ENCODE measurements at regions not wholly inside any gene's neighbourhood (a gene's known extent, or its start where the extent isn't known, plus 50 kb on each side); places are given as distances from the start of the nearest gene placed in this dataset.

DNA sequence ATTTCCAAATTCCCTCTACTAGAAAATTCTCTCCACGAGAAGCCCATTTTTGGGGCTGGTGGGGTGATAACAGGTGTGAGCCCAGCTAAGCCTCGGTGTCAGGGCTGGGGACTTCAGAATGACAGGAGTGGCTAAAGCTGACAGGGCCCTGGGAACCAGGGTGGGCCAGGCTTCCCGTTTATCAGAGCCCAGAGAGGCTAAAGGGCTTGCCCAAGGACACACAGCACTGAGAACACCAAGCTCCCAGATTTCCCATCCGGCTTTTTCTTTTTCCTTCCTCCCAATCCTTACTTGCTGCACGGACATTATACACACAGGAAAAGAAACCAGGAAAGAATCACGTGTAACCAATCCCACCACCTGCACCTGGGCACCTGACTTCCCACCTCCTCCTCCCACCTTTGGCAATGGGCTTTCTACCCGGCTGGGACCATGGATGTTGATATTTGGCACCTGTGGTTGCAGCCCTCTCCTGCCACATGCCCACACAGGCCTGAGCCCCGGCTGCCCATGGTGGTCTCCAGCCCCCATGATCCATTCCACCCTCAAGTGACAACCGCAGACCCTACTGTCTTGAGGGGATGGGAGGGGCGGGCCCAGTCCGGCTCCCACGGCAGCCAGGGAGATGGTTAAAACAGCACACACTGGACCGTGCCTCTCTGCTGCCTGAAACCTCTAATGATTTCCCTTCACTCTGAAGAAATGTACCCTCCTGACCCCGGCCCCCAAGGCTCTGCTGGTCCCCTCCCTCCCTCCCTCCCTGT lies 78.9 kb downstream of the ENGASE start:
- Histone ChIP-seq H3K27me3 (peaks cover 90% of the 10 kb centered on the region), H3K4me1 (no peaks in the 10 kb centered on the region)

DNA sequence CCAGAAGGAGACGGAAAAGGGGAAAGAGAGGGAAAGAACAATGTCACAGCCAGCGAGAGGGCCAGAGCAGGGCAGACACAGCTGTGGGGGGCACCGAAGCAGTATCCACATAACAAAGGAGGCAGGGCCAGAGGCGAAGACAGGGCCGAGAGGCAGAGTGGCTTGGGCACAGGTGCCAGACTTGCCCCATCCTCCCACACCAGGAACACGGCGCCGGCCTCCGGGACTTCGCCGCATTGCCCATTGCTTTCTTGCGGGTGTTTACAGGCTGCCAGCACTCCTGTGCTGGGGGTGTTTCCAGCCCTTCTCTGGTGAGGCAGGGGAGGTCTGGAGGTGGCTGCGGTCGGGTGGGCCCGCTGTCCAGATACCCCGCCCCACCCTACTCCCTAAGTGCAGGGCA lies 78.0 kb downstream of the ENGASE start:
- TF ChIP-seq POLR2A (IDR thresholded peaks at IDR 0.05) (no peak), POLR2AphosphoS5 (IDR thresholded peaks at IDR 0.05) (no peak), EP300 (IDR thresholded peaks at IDR 0.05) (no peak)
- TF ChIP-seq, protein P1, sequence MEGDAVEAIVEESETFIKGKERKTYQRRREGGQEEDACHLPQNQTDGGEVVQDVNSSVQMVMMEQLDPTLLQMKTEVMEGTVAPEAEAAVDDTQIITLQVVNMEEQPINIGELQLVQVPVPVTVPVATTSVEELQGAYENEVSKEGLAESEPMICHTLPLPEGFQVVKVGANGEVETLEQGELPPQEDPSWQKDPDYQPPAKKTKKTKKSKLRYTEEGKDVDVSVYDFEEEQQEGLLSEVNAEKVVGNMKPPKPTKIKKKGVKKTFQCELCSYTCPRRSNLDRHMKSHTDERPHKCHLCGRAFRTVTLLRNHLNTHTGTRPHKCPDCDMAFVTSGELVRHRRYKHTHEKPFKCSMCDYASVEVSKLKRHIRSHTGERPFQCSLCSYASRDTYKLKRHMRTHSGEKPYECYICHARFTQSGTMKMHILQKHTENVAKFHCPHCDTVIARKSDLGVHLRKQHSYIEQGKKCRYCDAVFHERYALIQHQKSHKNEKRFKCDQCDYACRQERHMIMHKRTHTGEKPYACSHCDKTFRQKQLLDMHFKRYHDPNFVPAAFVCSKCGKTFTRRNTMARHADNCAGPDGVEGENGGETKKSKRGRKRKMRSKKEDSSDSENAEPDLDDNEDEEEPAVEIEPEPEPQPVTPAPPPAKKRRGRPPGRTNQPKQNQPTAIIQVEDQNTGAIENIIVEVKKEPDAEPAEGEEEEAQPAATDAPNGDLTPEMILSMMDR (IDR thresholded peaks at IDR 0.05), result no peak
- no peaks in the 10 kb centered on the region for H3K36me3 ChIP-seq
- ATAC-seq, result no peak
- no peak overlapping the region for H3K27ac ChIP-seq
- H3K9me3 ChIP-seq, result no peaks in the 10 kb centered on the region
- H3K4me1 ChIP-seq, result no peaks in the 10 kb centered on the region
- WGBS, 2 donors (ENCODE audit: low coverage in 1 of 2), result 42% methylated on average over 9 of the region's 16 CpGs; no CpG with 5 or more reads in 1 of the 2 donors
- peaks cover 92% of the 10 kb centered on the region for H3K27me3 ChIP-seq
- no peak overlapping the region for H3K4me3 ChIP-seq

More for the DNA sequence above, 78.9 kb downstream of the ENGASE start:
- no peak for ATAC-seq
- TF ChIP-seq EP300 (IDR thresholded peaks at IDR 0.05), result no peak
- TF ChIP-seq POLR2A (IDR thresholded peaks at IDR 0.05), result no peak
- TF ChIP-seq, protein P1 (IDR thresholded peaks at IDR 0.05), result no peak
- TF ChIP-seq POLR2AphosphoS5 (IDR thresholded peaks at IDR 0.05), result no peak
- no peak overlapping the region for H3K4me3 ChIP-seq
- no peaks in the 10 kb centered on the region for H3K9me3 ChIP-seq
- H3K36me3 ChIP-seq, result no peaks in the 10 kb centered on the region
- H3K27ac ChIP-seq, result no peak overlapping the region
- 33 to 40% methylated on average over 3 to 5 of the region's 14 CpGs for WGBS, 2 donors (ENCODE audit: low coverage in 1 of 2)

GRCh38 chr17:79152110-79152509 lies 77.5 kb downstream of the ENGASE start:
- 0 to 12% methylated on average over 1 to 3 of the region's 13 CpGs for WGBS, 2 donors (ENCODE audit: low coverage in 1 of 2)

DNA sequence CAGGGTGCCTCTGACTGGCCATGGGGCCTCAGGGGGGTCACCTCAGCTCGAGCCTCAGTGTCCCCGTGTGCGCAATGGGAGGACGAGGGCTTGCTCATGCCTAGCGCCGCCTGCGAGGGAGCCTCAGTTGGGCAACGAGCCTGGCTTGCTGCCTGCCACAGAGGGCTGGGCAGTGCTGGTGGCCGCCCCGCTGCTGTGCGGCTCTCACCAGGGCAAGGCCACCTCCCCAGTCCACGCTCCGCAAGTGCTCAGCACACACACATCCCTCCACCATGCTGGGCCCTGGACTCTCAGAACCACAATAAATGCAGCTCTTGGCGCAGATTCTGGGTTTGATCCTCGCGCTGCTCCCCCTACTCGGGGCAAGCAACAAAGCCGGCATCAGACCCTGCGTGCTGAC lies 76.2 kb downstream of the ENGASE start:
- WGBS, 2 donors (ENCODE audit: low coverage in 1 of 2), result no CpG with 5 or more reads among the region's 19 CpGs
- H3K27me3 ChIP-seq, result peaks cover 78% of the 10 kb centered on the region
- H3K4me1 ChIP-seq, result no peaks in the 10 kb centered on the region
- no peak overlapping the region for H3K4me3 ChIP-seq
- no peak for TF ChIP-seq POLR2A (IDR thresholded peaks at IDR 0.05)
- TF ChIP-seq, protein P1 (IDR thresholded peaks at IDR 0.05), result no peak
- TF ChIP-seq POLR2AphosphoS5 (IDR thresholded peaks at IDR 0.05), result no peak
- no peak for TF ChIP-seq EP300 (IDR thresholded peaks at IDR 0.05)
- H3K9me3 ChIP-seq, result no peaks in the 10 kb centered on the region
- no peak overlapping the region for H3K27ac ChIP-seq
- no peak for ATAC-seq
- no peaks in the 10 kb centered on the region for H3K36me3 ChIP-seq

More at GRCh38 chr17:79152110-79152509, 77.5 kb downstream of the ENGASE start:
- no peak for ATAC-seq
- peaks cover 89% of the 10 kb centered on the region for H3K27me3 ChIP-seq
- H3K9me3 ChIP-seq, result no peaks in the 10 kb centered on the region
- H3K4me1 ChIP-seq, result no peaks in the 10 kb centered on the region
- TF ChIP-seq POLR2AphosphoS5 (IDR thresholded peaks at IDR 0.05), result no peak
- no peak overlapping the region for H3K27ac ChIP-seq
- no peaks in the 10 kb centered on the region for H3K36me3 ChIP-seq
- H3K4me3 ChIP-seq, result no peak overlapping the region

DNA sequence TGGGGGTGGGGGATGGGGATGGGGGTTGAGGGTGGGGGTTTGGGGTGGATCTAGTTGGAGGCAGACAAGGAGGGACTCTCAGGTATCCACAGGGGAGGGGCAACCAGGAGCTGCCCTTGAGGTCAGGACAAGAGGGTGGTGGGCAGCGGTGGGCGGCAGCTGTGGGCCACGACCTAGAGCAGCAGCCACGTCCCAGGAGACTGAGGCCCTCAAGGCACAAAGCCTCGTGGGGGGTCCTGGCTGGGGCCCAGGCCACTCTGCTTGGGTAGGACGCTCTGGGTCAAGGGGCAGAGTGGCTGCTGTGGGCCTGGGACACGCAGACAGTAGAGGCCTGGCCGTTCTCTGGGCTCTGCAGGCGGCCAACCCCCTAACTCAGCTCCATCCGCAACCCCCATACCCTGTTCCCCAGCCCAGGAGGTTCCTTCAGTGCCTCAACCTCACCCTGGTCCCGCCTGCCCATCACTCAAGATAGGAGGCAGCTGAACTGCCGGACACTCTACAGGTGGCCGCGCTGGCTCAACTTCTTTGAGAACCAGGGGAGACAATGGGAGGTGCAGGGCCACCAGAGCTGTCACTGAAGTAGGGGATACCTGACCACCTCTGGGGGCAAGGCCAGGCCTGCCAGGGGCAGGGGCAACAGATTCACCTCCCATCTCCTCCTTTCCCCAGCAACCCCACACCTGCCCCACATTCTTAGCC lies 75.6 kb downstream of the ENGASE start:
- no peak overlapping the region for H3K27ac ChIP-seq
- no peak for TF ChIP-seq POLR2A (IDR thresholded peaks at IDR 0.05)
- no peak for TF ChIP-seq EP300 (IDR thresholded peaks at IDR 0.05)
- TF ChIP-seq, protein P1 (IDR thresholded peaks at IDR 0.05), result no peak
- TF ChIP-seq POLR2AphosphoS5 (IDR thresholded peaks at IDR 0.05), result no peak
- no peaks in the 10 kb centered on the region for H3K9me3 ChIP-seq
- H3K27me3 ChIP-seq, result peaks cover 78% of the 10 kb centered on the region
- no peaks in the 10 kb centered on the region for H3K36me3 ChIP-seq
- no peaks in the 10 kb centered on the region for H3K4me1 ChIP-seq
- ATAC-seq, result no peak
- 33% methylated on average over 3 of the region's 14 CpGs; no CpG with 5 or more reads in 1 of the 2 donors for WGBS, 2 donors (ENCODE audit: low coverage in 1 of 2)
- no peak overlapping the region for H3K4me3 ChIP-seq
